ENCODE measurements at regions not wholly inside any gene's neighbourhood (a gene's known extent, or its start where the extent isn't known, plus 50 kb on each side); places are given as distances from the start of the nearest gene placed in this dataset.

DNA sequence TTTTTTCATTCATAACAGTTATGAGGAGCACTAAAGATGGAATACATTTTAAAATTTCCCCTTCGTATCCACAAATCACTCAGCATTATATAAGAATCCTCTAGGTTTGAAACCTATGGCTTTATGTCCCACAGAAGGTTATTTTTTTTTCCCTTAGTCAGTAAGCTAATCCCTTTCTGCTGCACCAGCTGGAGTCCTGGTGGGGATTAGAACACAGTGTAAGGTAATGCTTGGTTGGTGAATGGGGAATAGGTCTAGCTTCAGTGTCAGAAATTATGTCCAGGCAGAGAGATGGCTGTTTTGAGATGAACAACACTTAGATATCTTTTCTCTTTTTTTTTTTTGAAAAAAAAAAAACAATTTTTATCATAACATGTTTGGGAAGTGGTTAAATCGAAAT, 116.6 kb downstream of the RASGEF1B start:
- no peak overlapping the region for H3K4me3 ChIP-seq (ENCODE audit: low read depth, low read length)
- TF ChIP-seq, protein P1, sequence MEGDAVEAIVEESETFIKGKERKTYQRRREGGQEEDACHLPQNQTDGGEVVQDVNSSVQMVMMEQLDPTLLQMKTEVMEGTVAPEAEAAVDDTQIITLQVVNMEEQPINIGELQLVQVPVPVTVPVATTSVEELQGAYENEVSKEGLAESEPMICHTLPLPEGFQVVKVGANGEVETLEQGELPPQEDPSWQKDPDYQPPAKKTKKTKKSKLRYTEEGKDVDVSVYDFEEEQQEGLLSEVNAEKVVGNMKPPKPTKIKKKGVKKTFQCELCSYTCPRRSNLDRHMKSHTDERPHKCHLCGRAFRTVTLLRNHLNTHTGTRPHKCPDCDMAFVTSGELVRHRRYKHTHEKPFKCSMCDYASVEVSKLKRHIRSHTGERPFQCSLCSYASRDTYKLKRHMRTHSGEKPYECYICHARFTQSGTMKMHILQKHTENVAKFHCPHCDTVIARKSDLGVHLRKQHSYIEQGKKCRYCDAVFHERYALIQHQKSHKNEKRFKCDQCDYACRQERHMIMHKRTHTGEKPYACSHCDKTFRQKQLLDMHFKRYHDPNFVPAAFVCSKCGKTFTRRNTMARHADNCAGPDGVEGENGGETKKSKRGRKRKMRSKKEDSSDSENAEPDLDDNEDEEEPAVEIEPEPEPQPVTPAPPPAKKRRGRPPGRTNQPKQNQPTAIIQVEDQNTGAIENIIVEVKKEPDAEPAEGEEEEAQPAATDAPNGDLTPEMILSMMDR (IDR thresholded peaks at IDR 0.05; ENCODE audit: control insufficient read depth, extremely low read depth, insufficient read depth), result no peak
- DNase-seq (ENCODE audit: low read depth), result no peak

GRCh38 chr4:81353861-81354260, 117.8 kb downstream of the RASGEF1B start:
- TF ChIP-seq, protein P1 (IDR thresholded peaks at IDR 0.05; ENCODE audit: control insufficient read depth, extremely low read depth, insufficient read depth), result no peak
- no peak overlapping the region for H3K4me3 ChIP-seq (ENCODE audit: low read depth, low read length)
- DNase-seq (ENCODE audit: low read depth), result no peak

- TF ChIP-seq, protein P1 (IDR thresholded peaks at IDR 0.05; ENCODE audit: control insufficient read depth, extremely low read depth, insufficient read depth), result no peak
- DNase-seq (ENCODE audit: low read depth), result peak; percentile 48
- H3K4me3 ChIP-seq (ENCODE audit: low read depth, low read length), result no peak overlapping the region
Observed at GRCh38 chr4:81352446-81352835, 119.3 kb downstream of the RASGEF1B start.

- no peak overlapping the region for H3K4me3 ChIP-seq (ENCODE audit: low read depth, low read length)
- TF ChIP-seq, protein P1 (IDR thresholded peaks at IDR 0.05; ENCODE audit: control insufficient read depth, extremely low read depth, insufficient read depth), result peak; percentile 91
- peak; percentile 41 for DNase-seq (ENCODE audit: low read depth)
Observed at GRCh38 chr4:81351654-81352445, 119.9 kb downstream of the RASGEF1B start.

- TF ChIP-seq, protein P1 (IDR thresholded peaks at IDR 0.05; ENCODE audit: control insufficient read depth, extremely low read depth, insufficient read depth), result no peak
Observed at GRCh38 chr4:81350040-81350439, 121.7 kb downstream of the RASGEF1B start.

GRCh38 chr4:81348778-81349094, 123.0 kb downstream of the RASGEF1B start:
- DNase-seq (ENCODE audit: low read depth), result no peak
- H3K4me3 ChIP-seq (ENCODE audit: low read depth, low read length), result no peak overlapping the region
- TF ChIP-seq, protein P1 (IDR thresholded peaks at IDR 0.05; ENCODE audit: control insufficient read depth, extremely low read depth, insufficient read depth), result no peak

More at GRCh38 chr4:81350040-81350439, 121.7 kb downstream of the RASGEF1B start:
- no peak overlapping the region for H3K4me3 ChIP-seq (ENCODE audit: low read depth, low read length)
- DNase-seq (ENCODE audit: low read depth), result no peak
